IMR-90 (cell line): ENCODE measurements at regions not wholly inside any gene's neighbourhood (a gene's known extent, or its start where the extent isn't known, plus 50 kb on each side); places are given as distances from the start of the nearest gene placed in this dataset.

Experiments used
- ATAC-seq: fragments of 200-7000 bp; cut with Tn5 transposase; 2 replicates; pipeline ENCODE4 v1.9.1; 2020; ENCODE audit warnings: low read depth, mild to moderate bottlenecking, moderate library complexity
- BruUV-seq: library from RNA; stranded (reverse); fragments of 400-500 nt; replicated peaks from 2 replicates; lab custom pipeline; 2021; lab: Mats Ljungman, UMichigan
- CTCF ChIA-PET: fragments of 300-600 bp; formaldehyde crosslinking; extraction: SDS; loops from one replicate; lab custom pipeline; 2021; ENCODE audit warnings: antibody characterized with exemption; lab: Yijun Ruan, JAX
- POLR2A ChIA-PET: fragments of 300-600 bp; sonication (Branson Sonifier 250); formaldehyde crosslinking; loops from one replicate; lab custom pipeline; 2022; ENCODE audit warnings: antibody characterized with exemption; ENCODE audit not compliant: unreplicated experiment; lab: Charles Lee
- DNase-seq: peaks from one replicate; pipeline ENCODE4 v3.0.0; 2013
- H2AFZ ChIP-seq: replicated peaks from 2 replicates; pipeline ENCODE3; 2013; ENCODE audit warnings: low read length, mild to moderate bottlenecking; ENCODE audit not compliant: poor library complexity
- H2AK5ac ChIP-seq: 2 replicates; pipeline ENCODE4 v1.6.1; 2013; ENCODE audit warnings: low read depth, low read length, inconsistent platforms
- H2AK9ac ChIP-seq: replicated peaks from 2 replicates; pipeline ENCODE3; 2013; ENCODE audit warnings: mild to moderate bottlenecking, low read depth, low read length, moderate library complexity; ENCODE audit not compliant: poor library complexity
- H2BK120ac ChIP-seq: 2 replicates; pipeline ENCODE4 v1.6.1; 2013; ENCODE audit warnings: low read depth, low read length, inconsistent platforms
- H2BK15ac ChIP-seq: 3 replicates; pipeline ENCODE4 v1.6.1; 2013; ENCODE audit warnings: low read depth, low read length, inconsistent platforms
- H2BK20ac ChIP-seq: 2 replicates; pipeline ENCODE4 v1.6.1; 2013; ENCODE audit warnings: low read depth, mild to moderate bottlenecking, inconsistent platforms, low read length, moderate library complexity
- H2BK5ac ChIP-seq: 2 replicates; pipeline ENCODE4 v1.6.1; 2013; ENCODE audit warnings: mild to moderate bottlenecking, low read depth, low read length, inconsistent platforms; ENCODE audit not compliant: poor library complexity, severe bottlenecking
- H3K14ac ChIP-seq: replicated peaks from 2 replicates; pipeline ENCODE4 v1.6.1; 2013; ENCODE audit warnings: low read depth, low read length, inconsistent platforms
- H3K18ac ChIP-seq: 2 replicates; pipeline ENCODE4 v1.6.1; 2013; ENCODE audit warnings: low read depth, low read length, control low read depth
- H3K23ac ChIP-seq: 2 replicates; pipeline ENCODE4 v1.6.1; 2013; ENCODE audit warnings: low read depth, low read length, inconsistent platforms
- H3K27ac ChIP-seq: 2 replicates; pipeline ENCODE4 v1.5.1; 2013; ENCODE audit warnings: mild to moderate bottlenecking, control low read depth, low read length; ENCODE audit not compliant: insufficient read depth
- H3K27me3 ChIP-seq: 2 replicates; pipeline ENCODE4 v1.6.1; 2013; ENCODE audit warnings: low read length; ENCODE audit not compliant: control insufficient read depth, insufficient read depth
- H3K36me3 ChIP-seq: 2 replicates; pipeline ENCODE4 v1.6.1; 2013; ENCODE audit warnings: low read length, mixed read lengths; ENCODE audit not compliant: control insufficient read depth, insufficient read depth
- H3K4ac ChIP-seq: 2 replicates; pipeline ENCODE4 v1.6.1; 2013; ENCODE audit warnings: low read depth, low read length, inconsistent platforms
- H3K4me1 ChIP-seq: 2 replicates; pipeline ENCODE4 v1.6.1; 2013; ENCODE audit warnings: low read length, mixed read lengths; ENCODE audit not compliant: control insufficient read depth, insufficient read depth
- H3K4me2 ChIP-seq: 2 replicates; pipeline ENCODE4 v1.6.1; 2013; ENCODE audit warnings: low read depth, mild to moderate bottlenecking, control low read depth, low read length, moderate library complexity
- H3K4me3 ChIP-seq: 2 replicates; pipeline ENCODE4 v1.5.1; 2013; ENCODE audit warnings: low read depth, mild to moderate bottlenecking, control low read depth, low read length, moderate library complexity; ENCODE audit not compliant: insufficient read depth
- H3K56ac ChIP-seq: 2 replicates; pipeline ENCODE4 v1.6.1; 2013; ENCODE audit warnings: low read length, inconsistent platforms; ENCODE audit not compliant: insufficient read depth; ENCODE audit errors: extremely low read depth
- H3K79me1 ChIP-seq, 2 experiments: 2 replicates each; pipeline ENCODE4 v1.6.1; 2013; ENCODE audit warnings: low read length in 2 of 2, inconsistent platforms in 1 of 2, low read depth in 1 of 2
- H3K9ac ChIP-seq: 2 replicates; pipeline ENCODE4 v1.6.1; 2013; ENCODE audit warnings: low read depth, low read length, control low read depth
- H3K9me1 ChIP-seq: 2 replicates; pipeline ENCODE4 v1.6.1; 2013; ENCODE audit warnings: low read length, inconsistent platforms; ENCODE audit not compliant: insufficient read depth
- H3K9me3 ChIP-seq: 2 replicates; pipeline ENCODE4 v1.6.1; 2013; ENCODE audit warnings: low read length; ENCODE audit not compliant: control insufficient read depth, insufficient read depth
- H4K20me1 ChIP-seq: 2 replicates; pipeline ENCODE4 v1.6.1; 2013; ENCODE audit warnings: low read length, inconsistent platforms; ENCODE audit not compliant: insufficient read depth
- H4K5ac ChIP-seq: 2 replicates; pipeline ENCODE4 v1.6.1; 2013; ENCODE audit warnings: mild to moderate bottlenecking, low read depth, low read length, control low read depth
- H4K8ac ChIP-seq, 2 experiments: 2 replicates each; pipeline ENCODE4 v1.6.1; 2013; ENCODE audit warnings: low read depth in 2 of 2, low read length in 2 of 2, control low read depth in 1 of 2, inconsistent platforms in 1 of 2
- H4K91ac ChIP-seq: 2 replicates; pipeline ENCODE4 v1.6.1; 2013; ENCODE audit warnings: low read depth, low read length, inconsistent platforms; ENCODE audit not compliant: insufficient read depth
- BHLHE40 ChIP-seq: fragments of 150-350 bp; IDR thresholded peaks from 2 replicates; pipeline ENCODE4 v1.6.1; 2016; ENCODE audit warnings: mild to moderate bottlenecking, low read depth, low read length
- CHD1 ChIP-seq: IDR thresholded peaks from 2 replicates; pipeline ENCODE4 v1.6.1; 2012; ENCODE audit warnings: low read depth, low read length, improper control_type of control experiment
- FOS ChIP-seq: fragments of 150-350 bp; IDR thresholded peaks from 2 replicates; pipeline ENCODE4 v1.6.1; 2016; ENCODE audit warnings: low read depth, low read length
- POLR2A ChIP-seq: IDR thresholded peaks from 2 replicates; pipeline ENCODE4 v1.6.1; 2012; ENCODE audit warnings: mild to moderate bottlenecking, low read depth, low read length
- RAD21 ChIP-seq: IDR thresholded peaks from 2 replicates; pipeline ENCODE4 v1.6.1; 2012; ENCODE audit warnings: low read length, improper control_type of control experiment
- RFX5 ChIP-seq: IDR thresholded peaks from 2 replicates; pipeline ENCODE4 v1.8.0; 2012; ENCODE audit warnings: low read depth, mild to moderate bottlenecking, low read length, moderate library complexity
- SMC3 ChIP-seq: fragments of 150-350 bp; IDR thresholded peaks from 2 replicates; pipeline ENCODE4 v1.6.1; 2016; ENCODE audit warnings: low read depth, mild to moderate bottlenecking, antibody characterized with exemption, low read length, moderate library complexity
- dilution Hi-C: fragments of 300-500 bp; cut with HindIII; formaldehyde crosslinking; loops from one replicate; pipeline ENCODE4 v1.14.3; 2018; ENCODE audit warnings: low sequenced_read_pairs; ENCODE audit not compliant: unreplicated experiment
- in situ Hi-C: fragments of 300-500 bp; cut with MboI; formaldehyde crosslinking; loops from 3 replicates; pipeline ENCODE4 v1.14.3; 2019; ENCODE audit warnings: low sequenced_read_pairs, inconsistent platforms, mixed read lengths
- intact Hi-C: fragments of 100-400 bp; cut with micrococcal nuclease; formaldehyde crosslinking; loops from 2 replicates; pipeline ENCODE4 v1.10.0; 2022
- TF ChIP-seq, protein P1 (sequence below): fragments of 150-350 bp; IDR thresholded peaks from 2 replicates; pipeline ENCODE4 v1.6.1; 2016; ENCODE audit warnings: low read depth, mild to moderate bottlenecking, low read length, moderate library complexity, borderline replicate concordance
- TF ChIP-seq, protein P2 (sequence below): conservative IDR thresholded peaks from 2 replicates; pipeline ENCODE4 v1.5.1; 2012; ENCODE audit warnings: mild to moderate bottlenecking, low read depth, low read length, improper control_type of control experiment

DNA sequence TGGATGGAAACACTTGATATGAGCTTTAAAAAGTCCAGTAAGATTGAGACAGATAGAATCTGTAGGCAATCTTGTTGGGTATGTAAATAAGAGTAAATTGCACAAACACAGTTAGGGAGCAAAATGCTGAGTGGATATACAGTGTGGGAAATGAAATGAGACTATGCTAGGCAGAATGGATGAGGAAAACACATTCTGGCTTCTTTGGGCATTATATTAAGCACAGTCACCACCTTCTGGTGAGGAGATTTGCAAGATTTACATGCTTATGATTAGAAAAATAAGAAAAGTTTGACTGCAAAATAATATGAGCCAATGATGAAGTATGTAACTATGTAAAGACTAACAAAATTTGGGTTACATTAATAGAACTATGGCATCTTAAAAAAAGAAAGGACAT is 2165.0 kb upstream of the CELF4 start:
- no peak overlapping the region for H3K14ac ChIP-seq
- H4K20me1 ChIP-seq = no peaks in the 10 kb centered on the region
- H3K23ac ChIP-seq = no peak overlapping the region
- H3K9me3 ChIP-seq = no peaks in the 10 kb centered on the region
- no peak overlapping the region for H3K27ac ChIP-seq
- no peak overlapping the region for H3K4ac ChIP-seq
- H3K4me2 ChIP-seq = no peak overlapping the region
- ChIA-PET POLR2A (no interaction called here), CTCF (interaction anchor here (1.5 kb wide), 1 partner anchor 11 kb away, joined by 5 read pairs; no protein-coding TSS in a partner anchor)
- no peak overlapping the region for H4K8ac ChIP-seq
- ATAC-seq (no peak), DNase-seq (peak; percentile 4)
- no peak for TF ChIP-seq RFX5
- TF ChIP-seq, protein P1, sequence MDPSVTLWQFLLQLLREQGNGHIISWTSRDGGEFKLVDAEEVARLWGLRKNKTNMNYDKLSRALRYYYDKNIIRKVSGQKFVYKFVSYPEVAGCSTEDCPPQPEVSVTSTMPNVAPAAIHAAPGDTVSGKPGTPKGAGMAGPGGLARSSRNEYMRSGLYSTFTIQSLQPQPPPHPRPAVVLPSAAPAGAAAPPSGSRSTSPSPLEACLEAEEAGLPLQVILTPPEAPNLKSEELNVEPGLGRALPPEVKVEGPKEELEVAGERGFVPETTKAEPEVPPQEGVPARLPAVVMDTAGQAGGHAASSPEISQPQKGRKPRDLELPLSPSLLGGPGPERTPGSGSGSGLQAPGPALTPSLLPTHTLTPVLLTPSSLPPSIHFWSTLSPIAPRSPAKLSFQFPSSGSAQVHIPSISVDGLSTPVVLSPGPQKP = no peak
- TF ChIP-seq SMC3 = no peak
- TF ChIP-seq FOS = no peak
- no peak for TF ChIP-seq POLR2A
- no peak for TF ChIP-seq CHD1
- no peak for TF ChIP-seq BHLHE40
- no peak for TF ChIP-seq RAD21
- TF ChIP-seq, protein P2, sequence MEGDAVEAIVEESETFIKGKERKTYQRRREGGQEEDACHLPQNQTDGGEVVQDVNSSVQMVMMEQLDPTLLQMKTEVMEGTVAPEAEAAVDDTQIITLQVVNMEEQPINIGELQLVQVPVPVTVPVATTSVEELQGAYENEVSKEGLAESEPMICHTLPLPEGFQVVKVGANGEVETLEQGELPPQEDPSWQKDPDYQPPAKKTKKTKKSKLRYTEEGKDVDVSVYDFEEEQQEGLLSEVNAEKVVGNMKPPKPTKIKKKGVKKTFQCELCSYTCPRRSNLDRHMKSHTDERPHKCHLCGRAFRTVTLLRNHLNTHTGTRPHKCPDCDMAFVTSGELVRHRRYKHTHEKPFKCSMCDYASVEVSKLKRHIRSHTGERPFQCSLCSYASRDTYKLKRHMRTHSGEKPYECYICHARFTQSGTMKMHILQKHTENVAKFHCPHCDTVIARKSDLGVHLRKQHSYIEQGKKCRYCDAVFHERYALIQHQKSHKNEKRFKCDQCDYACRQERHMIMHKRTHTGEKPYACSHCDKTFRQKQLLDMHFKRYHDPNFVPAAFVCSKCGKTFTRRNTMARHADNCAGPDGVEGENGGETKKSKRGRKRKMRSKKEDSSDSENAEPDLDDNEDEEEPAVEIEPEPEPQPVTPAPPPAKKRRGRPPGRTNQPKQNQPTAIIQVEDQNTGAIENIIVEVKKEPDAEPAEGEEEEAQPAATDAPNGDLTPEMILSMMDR = peak; percentile 12; the same call in 1 of the 2 replicates
- no peak overlapping the region for H2AFZ ChIP-seq
- H2BK5ac ChIP-seq = no peak overlapping the region
- in situ Hi-C loops (no loop called here), intact Hi-C loops (no loop called here), dilution Hi-C loops (no loop called here)
- H2BK15ac ChIP-seq = no peak overlapping the region
- no peak overlapping the region for H3K4me3 ChIP-seq
- H3K79me1 ChIP-seq = no peaks in the 10 kb centered on the region
- H3K27me3 ChIP-seq = no peaks in the 10 kb centered on the region
- H2AK5ac ChIP-seq = no peak overlapping the region
- no peak overlapping the region for H3K18ac ChIP-seq
- no peak overlapping the region for H4K91ac ChIP-seq
- no TSS peak for BruUV-seq
- H2AK9ac ChIP-seq = no peak overlapping the region
- H3K9me1 ChIP-seq = no peaks in the 10 kb centered on the region
- H3K56ac ChIP-seq = no peak overlapping the region
- H2BK20ac ChIP-seq = no peak overlapping the region
- H4K5ac ChIP-seq = no peak overlapping the region
- H3K4me1 ChIP-seq = no peaks in the 10 kb centered on the region
- H3K36me3 ChIP-seq = no peaks in the 10 kb centered on the region
- no peak overlapping the region for H2BK120ac ChIP-seq
- no peak overlapping the region for H3K9ac ChIP-seq
